ENCODE measurements at regions not wholly inside any gene's neighbourhood (a gene's known extent, or its start where the extent isn't known, plus 50 kb on each side); places are given as distances from the start of the nearest gene placed in this dataset.

DNA sequence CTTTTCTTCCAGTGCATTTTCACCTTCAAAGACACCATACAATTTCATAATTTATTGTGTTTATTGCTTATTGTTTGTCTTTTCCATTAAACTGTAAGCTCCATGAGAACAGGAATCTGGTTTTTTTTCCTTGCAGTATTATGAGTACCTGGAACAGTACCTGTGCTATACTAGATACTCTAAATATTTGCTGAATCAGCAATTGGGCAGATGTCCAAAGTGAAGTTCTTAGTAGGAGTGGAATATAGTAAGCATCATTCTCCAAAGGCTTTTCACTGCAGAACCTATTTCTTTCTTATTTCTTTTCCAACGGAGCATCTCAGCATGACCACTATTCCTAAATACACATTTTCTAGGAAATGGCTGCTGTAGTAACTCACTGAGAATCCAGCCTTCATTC, 269.0 kb upstream of the CCL2 start:
- TF ChIP-seq, protein P1, sequence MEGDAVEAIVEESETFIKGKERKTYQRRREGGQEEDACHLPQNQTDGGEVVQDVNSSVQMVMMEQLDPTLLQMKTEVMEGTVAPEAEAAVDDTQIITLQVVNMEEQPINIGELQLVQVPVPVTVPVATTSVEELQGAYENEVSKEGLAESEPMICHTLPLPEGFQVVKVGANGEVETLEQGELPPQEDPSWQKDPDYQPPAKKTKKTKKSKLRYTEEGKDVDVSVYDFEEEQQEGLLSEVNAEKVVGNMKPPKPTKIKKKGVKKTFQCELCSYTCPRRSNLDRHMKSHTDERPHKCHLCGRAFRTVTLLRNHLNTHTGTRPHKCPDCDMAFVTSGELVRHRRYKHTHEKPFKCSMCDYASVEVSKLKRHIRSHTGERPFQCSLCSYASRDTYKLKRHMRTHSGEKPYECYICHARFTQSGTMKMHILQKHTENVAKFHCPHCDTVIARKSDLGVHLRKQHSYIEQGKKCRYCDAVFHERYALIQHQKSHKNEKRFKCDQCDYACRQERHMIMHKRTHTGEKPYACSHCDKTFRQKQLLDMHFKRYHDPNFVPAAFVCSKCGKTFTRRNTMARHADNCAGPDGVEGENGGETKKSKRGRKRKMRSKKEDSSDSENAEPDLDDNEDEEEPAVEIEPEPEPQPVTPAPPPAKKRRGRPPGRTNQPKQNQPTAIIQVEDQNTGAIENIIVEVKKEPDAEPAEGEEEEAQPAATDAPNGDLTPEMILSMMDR (IDR thresholded peaks at IDR 0.05), result no peak
- TF ChIP-seq EP300 (IDR thresholded peaks at IDR 0.05), result no peak
- TF ChIP-seq POLR2A (IDR thresholded peaks at IDR 0.05), result no peak
